ENCODE measurements at regions not wholly inside any gene's neighbourhood (a gene's known extent, or its start where the extent isn't known, plus 50 kb on each side); places are given as distances from the start of the nearest gene placed in this dataset.

- Histone ChIP-seq H3F3A (replicated peaks; ENCODE audit: low read depth) (no peaks in the 10 kb centered on the region), H3K27me3 (ENCODE audit: insufficient read depth) (no peaks in the 10 kb centered on the region), H3K9me2 (ENCODE audit: insufficient read depth) (no peaks in the 10 kb centered on the region), H3K36me3 (ENCODE audit: insufficient read depth) (no peaks in the 10 kb centered on the region), H3K4me2 (no peak overlapping the region), H3K27ac (ENCODE audit: low read depth) (no peak overlapping the region), H3K4me1 (ENCODE audit: insufficient read depth) (no peaks in the 10 kb centered on the region), H3K4me3 (no peak overlapping the region), H4K20me1 (replicated peaks; ENCODE audit: insufficient read depth) (no peaks in the 10 kb centered on the region), H3K79me2 (replicated peaks; ENCODE audit: insufficient read depth) (no peaks in the 10 kb centered on the region), H2AFZ (no peak overlapping the region)
- ATAC-seq (no peak), DNase-seq (ENCODE audit: low spot score) (no peak)
- Mint-ChIP-seq H3K4me1 (peaks cover 7% of the 10 kb centered on the region), H3K27me3 (ENCODE audit: insufficient read depth, low read depth, poor library complexity) (no peaks in the 10 kb centered on the region), H3K4me3 (no peak overlapping the region), H3K27ac (no peak overlapping the region), H3K36me3 (ENCODE audit: low read depth) (no peaks in the 10 kb centered on the region), H3K9me3 (no peaks in the 10 kb centered on the region)
- TF ChIP-seq ZNF331 (CRISPR knock-in tag; IDR thresholded peaks at IDR 0.05; ENCODE audit: low read depth) = no peak
- no peak for TF ChIP-seq EZH2phosphoT487 (IDR thresholded peaks at IDR 0.05; ENCODE audit: unreplicated experiment)
- TF ChIP-seq JUNB (IDR thresholded peaks at IDR 0.05; ENCODE audit: unreplicated experiment) = no peak
- no peak for TF ChIP-seq STAT1 (IDR thresholded peaks at IDR 0.05; ENCODE audit: unreplicated experiment)
- no peak for TF ChIP-seq NANOG (IDR thresholded peaks at IDR 0.05; ENCODE audit: borderline replicate concordance)
- no peak for TF ChIP-seq ETS1 (IDR thresholded peaks at IDR 0.05)
- no peak for TF ChIP-seq EZH2 (IDR thresholded peaks at IDR 0.05; ENCODE audit: low read depth, unreplicated experiment)
- TF ChIP-seq ZNF114 (CRISPR knock-in tag; IDR thresholded peaks at IDR 0.05) = no peak
- TF ChIP-seq CREB1 (CRISPR knock-in tag; IDR thresholded peaks at IDR 0.05; ENCODE audit: low read depth) = no peak
- no peak for TF ChIP-seq POLR2AphosphoS5 (IDR thresholded peaks at IDR 0.05; ENCODE audit: low read depth)
- no peak for TF ChIP-seq CTCF (conservative IDR thresholded peaks at IDR 0.05; ENCODE audit: low read depth in 2 of 2)
- TF ChIP-seq ZNF462 (CRISPR knock-in tag; IDR thresholded peaks at IDR 0.05) = no peak
- TF ChIP-seq REST (IDR thresholded peaks at IDR 0.05; ENCODE audit: unreplicated experiment) = no peak
These were observed 536.4 kb upstream of the PIK3C3 start for GRCh38 chr18:41418598-41418997.

Measured in GM23338 (cell line).